Right lobe of liver (tissue), 6 donors: ENCODE measurements at regions not wholly inside any gene's neighbourhood (a gene's known extent, or its start where the extent isn't known, plus 50 kb on each side); places are given as distances from the start of the nearest gene placed in this dataset.

Experiments used
- ATAC-seq, 4 donors: fragments of 200-7000 bp; cut with Tn5 transposase; one replicate each; pipeline ENCODE4 v1.9.1; 2020; ENCODE audit warnings: mild to moderate bottlenecking in 4 of 4, moderate library complexity in 4 of 4
- DNase-seq, 3 donors: peaks; one replicate each; pipeline ENCODE4 v3.0.0-alpha.2; 2020
- H3K27ac ChIP-seq, 3 donors: fragments of 200-600 bp; one replicate each; pipeline ENCODE4 v1.8.0; 2022
- H3K27me3 ChIP-seq, 2 donors: fragments of 200-600 bp; one replicate each; pipeline ENCODE4 v1.8.0; 2022
- H3K36me3 ChIP-seq, 4 donors: fragments of 200-600 bp; sonication (generic) in 1 of 4; one replicate each; pipeline versions ENCODE4 v1.5.1 to v1.8.0; 2017 to 2022; ENCODE audit warnings: control low read depth in 1 of 4
- H3K4me1 ChIP-seq, 4 donors: fragments of 200-600 bp; sonication (generic) in 1 of 4; one replicate each; pipeline versions ENCODE4 v1.5.1 to v1.8.0; 2017 to 2022; ENCODE audit warnings: control low read depth in 1 of 4
- H3K4me3 ChIP-seq, 3 donors: fragments of 200-600 bp; one replicate each; pipeline ENCODE4 v1.8.0; 2022
- H3K9me3 ChIP-seq, 4 donors: fragments of 200-600 bp; sonication (generic) in 1 of 4; one replicate each; pipeline versions ENCODE4 v1.5.1 to v1.8.0; 2017 to 2022; ENCODE audit warnings: control low read depth in 1 of 4
- POLR2A ChIP-seq: fragments of 450-650 bp; IDR thresholded peaks from one replicate; pipeline ENCODE4 v1.6.1; 2017; ENCODE audit warnings: antibody characterized with exemption, mild to moderate bottlenecking
- WGBS: methylation state at CpG from one replicate; pipeline ENCODE4 v1.1.6; 2018; ENCODE audit warnings: low coverage, low lambda C conversion rate; ENCODE audit not compliant: insufficient coverage; ENCODE audit errors: missing lambda C conversion rate; 5-methylcytosine and 5-hydroxymethylcytosine counted together
- intact Hi-C, 2 donors: fragments of 100-400 bp; cut with DNase I; formaldehyde crosslinking; loops; one replicate each; pipeline versions ENCODE4 v1.11.2 to v1.14.1; 2022
- TF ChIP-seq, protein P1 (sequence below), 4 donors: fragments of 200-600 bp in 3 of 4; fragments of 450-650 bp in 1 of 4; IDR thresholded peaks; one replicate each; pipeline versions ENCODE4 v1.5.1 to v1.8.0; 2016 to 2022; ENCODE audit warnings: antibody characterized with exemption in 4 of 4, mild to moderate bottlenecking in 2 of 4
- donor health status: DM: no; HTN: yes; CAD: no.
- donor health status: DM: no; HTN: no; CAD: no.
- donor health status: DM: no; HTN: no; CAD: no.
- donor health status: DM: no; HTN: yes; CAD: no.
- donor health status: DM: no; HTN: yes; CAD: no.

DNA sequence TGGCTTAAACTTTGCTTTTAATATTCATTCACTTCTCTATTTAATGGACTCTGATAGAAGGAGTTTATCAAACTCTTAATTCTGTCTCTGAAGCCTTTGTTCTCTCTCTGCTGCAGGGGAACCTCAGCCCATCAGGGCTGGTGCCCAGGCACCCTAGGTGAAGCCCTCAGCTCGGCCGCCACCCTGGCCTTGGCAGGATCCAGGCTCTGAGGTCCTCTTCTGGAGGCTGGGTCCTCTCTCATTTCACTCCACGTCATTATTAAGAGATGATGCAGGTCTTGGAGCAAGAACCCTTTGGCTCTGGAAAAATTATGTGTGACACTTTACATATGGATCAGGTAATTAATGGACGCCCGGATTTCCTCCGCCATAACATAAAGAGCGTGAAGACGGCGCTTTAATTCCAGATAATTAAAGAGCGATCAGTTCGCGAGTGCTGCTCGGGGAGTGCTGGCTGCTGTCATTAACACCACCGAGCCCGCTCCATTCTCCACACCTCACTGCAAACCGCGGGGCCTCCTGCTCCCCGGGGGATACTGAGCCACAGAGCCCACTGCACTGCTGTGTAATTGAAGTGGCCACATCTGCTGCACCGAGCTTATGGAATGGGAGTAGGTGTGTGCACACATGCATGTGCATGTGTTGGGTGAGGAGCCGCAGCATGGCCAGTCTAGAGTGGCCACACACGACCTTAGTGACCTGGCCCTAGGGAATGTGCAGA lies 259.4 kb upstream of the TNRC6C start:
- no peaks in the 10 kb centered on the region for H3K27me3 ChIP-seq
- no peaks in the 10 kb centered on the region for H3K4me1 ChIP-seq
- DNase-seq (peak in 1 of 3 donors; percentile 28), ATAC-seq (no peak)
- H3K27ac ChIP-seq, result no peak overlapping the region
- intact Hi-C loops, result no loop called here
- no peak for TF ChIP-seq POLR2A
- TF ChIP-seq, protein P1, sequence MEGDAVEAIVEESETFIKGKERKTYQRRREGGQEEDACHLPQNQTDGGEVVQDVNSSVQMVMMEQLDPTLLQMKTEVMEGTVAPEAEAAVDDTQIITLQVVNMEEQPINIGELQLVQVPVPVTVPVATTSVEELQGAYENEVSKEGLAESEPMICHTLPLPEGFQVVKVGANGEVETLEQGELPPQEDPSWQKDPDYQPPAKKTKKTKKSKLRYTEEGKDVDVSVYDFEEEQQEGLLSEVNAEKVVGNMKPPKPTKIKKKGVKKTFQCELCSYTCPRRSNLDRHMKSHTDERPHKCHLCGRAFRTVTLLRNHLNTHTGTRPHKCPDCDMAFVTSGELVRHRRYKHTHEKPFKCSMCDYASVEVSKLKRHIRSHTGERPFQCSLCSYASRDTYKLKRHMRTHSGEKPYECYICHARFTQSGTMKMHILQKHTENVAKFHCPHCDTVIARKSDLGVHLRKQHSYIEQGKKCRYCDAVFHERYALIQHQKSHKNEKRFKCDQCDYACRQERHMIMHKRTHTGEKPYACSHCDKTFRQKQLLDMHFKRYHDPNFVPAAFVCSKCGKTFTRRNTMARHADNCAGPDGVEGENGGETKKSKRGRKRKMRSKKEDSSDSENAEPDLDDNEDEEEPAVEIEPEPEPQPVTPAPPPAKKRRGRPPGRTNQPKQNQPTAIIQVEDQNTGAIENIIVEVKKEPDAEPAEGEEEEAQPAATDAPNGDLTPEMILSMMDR (IDR thresholded peaks at IDR 0.05), result no peak
- H3K36me3 ChIP-seq, result no peaks in the 10 kb centered on the region
- 77% methylated on average over 18 of the region's 21 CpGs for WGBS
- H3K4me3 ChIP-seq, result no peak overlapping the region
- H3K9me3 ChIP-seq, result no peaks in the 10 kb centered on the region

DNA sequence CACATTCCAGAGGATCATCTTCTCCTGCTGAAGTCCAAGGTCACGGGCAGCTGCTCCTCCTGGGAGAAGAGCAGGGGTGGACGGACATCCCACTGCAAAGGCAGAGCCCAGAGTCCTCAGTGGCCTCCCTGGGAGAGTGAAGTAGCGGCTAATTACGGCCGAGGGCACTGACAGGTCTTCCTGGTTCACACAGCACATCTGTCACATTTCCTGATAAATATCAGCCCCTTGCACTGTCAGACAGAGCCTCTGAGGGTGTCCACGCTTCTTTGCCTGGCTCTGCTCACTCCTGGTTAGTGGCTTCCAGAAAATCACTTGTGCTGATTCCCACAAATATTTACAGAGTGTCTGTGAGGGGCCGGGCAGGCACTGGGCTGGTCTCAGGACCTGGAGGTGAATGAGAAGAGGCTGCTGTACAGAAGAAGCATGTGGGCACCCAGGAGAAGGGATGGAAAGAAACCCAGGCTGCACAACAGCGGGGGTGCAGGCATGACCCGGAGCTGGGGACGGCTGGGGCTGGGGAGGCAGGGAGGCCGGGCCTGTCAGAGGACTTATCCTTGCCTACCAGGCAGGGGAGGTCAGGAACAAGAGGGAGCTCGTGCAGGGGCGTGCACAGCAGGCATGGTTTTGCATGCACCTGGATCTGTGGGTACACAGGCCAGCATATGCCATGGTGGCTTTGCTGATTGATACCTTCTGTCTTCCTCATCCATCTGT lies 258.2 kb upstream of the TNRC6C start:
- no peak overlapping the region for H3K27ac ChIP-seq
- 44% methylated on average over 8 of the region's 13 CpGs for WGBS
- no peak overlapping the region for H3K4me3 ChIP-seq
- no peaks in the 10 kb centered on the region for H3K36me3 ChIP-seq
- TF ChIP-seq, protein P1 (IDR thresholded peaks at IDR 0.05), result no peak
- TF ChIP-seq POLR2A, result no peak
- ATAC-seq (peak in 1 of 4 donors; percentile 11), DNase-seq (peak in 1 of 3 donors; percentile 12)
- no peaks in the 10 kb centered on the region for H3K9me3 ChIP-seq
- H3K4me1 ChIP-seq, result no peaks in the 10 kb centered on the region
- H3K27me3 ChIP-seq, result no peaks in the 10 kb centered on the region
- intact Hi-C loops, result no loop called here

GRCh38 chr17:77701996-77702395 lies 256.5 kb upstream of the TNRC6C start:
- Histone ChIP-seq H3K36me3 (no peaks in the 10 kb centered on the region), H3K27me3 (no peaks in the 10 kb centered on the region), H3K27ac (no peak overlapping the region), H3K9me3 (no peaks in the 10 kb centered on the region), H3K4me3 (no peak overlapping the region), H3K4me1 (no peaks in the 10 kb centered on the region)
- DNase-seq (no peak), ATAC-seq (no peak)
- intact Hi-C loops, result no loop called here
- no peak for TF ChIP-seq POLR2A
- TF ChIP-seq, protein P1 (IDR thresholded peaks at IDR 0.05), result no peak
- 33% methylated on average over 5 of the region's 5 CpGs for WGBS

DNA sequence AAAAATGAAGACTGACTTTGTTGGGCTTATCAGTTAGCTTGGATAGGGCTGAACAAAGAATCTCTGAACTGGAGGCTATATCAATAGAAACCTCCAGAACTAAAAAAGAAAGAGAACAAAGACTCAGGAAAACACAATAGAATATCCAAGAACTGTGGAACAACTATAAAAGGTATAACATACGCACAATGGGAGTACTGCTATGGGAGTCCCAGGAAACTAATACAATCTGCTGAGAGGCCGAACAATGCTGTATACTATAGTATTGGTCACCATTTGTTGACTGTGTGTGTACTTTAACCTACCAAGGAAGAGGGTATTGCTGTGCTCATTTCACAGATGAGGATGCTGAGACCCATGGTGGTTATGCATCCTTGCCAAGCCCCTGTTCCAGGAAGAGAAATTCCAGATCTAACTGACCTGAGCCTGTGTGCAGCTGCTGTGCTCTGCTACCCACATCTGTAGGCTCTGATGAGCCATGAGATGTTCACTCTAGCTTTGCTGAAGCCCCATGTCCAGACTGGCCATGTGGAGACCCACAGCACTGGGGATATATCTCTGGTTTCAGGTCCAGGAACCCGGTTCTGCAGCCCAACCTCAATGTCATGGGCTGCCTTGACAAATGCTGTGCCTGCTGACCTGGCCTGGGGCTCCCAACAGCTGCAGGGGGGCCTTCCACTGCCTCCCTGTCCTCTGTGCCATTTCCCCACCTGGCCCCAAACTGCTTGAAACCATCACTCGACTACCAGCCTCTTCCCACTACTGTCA lies 254.3 kb upstream of the TNRC6C start:
- no peaks in the 10 kb centered on the region for H3K36me3 ChIP-seq
- H3K4me3 ChIP-seq, result no peak overlapping the region
- H3K27me3 ChIP-seq, result no peaks in the 10 kb centered on the region
- TF ChIP-seq POLR2A, result no peak
- TF ChIP-seq, protein P1 (IDR thresholded peaks at IDR 0.05), result no peak
- ATAC-seq (no peak), DNase-seq (peak in 1 of 3 donors; percentile 11)
- H3K4me1 ChIP-seq, result no peaks in the 10 kb centered on the region
- H3K27ac ChIP-seq, result no peak overlapping the region
- intact Hi-C loops, result no loop called here
- WGBS, result 52% methylated on average over 4 of the region's 4 CpGs
- no peaks in the 10 kb centered on the region for H3K9me3 ChIP-seq
